Heart left ventricle (tissue), 16 donors: ENCODE measurements at regions not wholly inside any gene's neighbourhood (a gene's known extent, or its start where the extent isn't known, plus 50 kb on each side); places are given as distances from the start of the nearest gene placed in this dataset.

Source experiments
- ATAC-seq, 4 donors: fragments of 200-7000 bp; cut with Tn5 transposase; one replicate each; pipeline ENCODE4 v1.9.1; 2020 to 2022; ENCODE audit warnings: moderate library complexity in 4 of 4, mild to moderate bottlenecking in 3 of 4, moderate number of reproducible peaks in 1 of 4
- DNase-seq, 5 donors: peaks; one replicate each; pipeline ENCODE4 v3.0.0-alpha.2; 2020
- H3K27ac ChIP-seq, 12 donors: fragments of 200-600 bp; sonication (generic) in 4 of 12; one replicate each; pipeline versions ENCODE4 v1.5.0 to v1.8.0; 2016 to 2022; ENCODE audit warnings: mild to moderate bottlenecking in 2 of 12
- H3K27me3 ChIP-seq, 9 donors: fragments of 200-600 bp; sonication (generic) in 2 of 9; one replicate each; pipeline versions ENCODE4 v1.5.1 to v1.8.0; 2016 to 2022; ENCODE audit warnings: mild to moderate bottlenecking in 3 of 9
- H3K36me3 ChIP-seq, 9 donors: fragments of 200-600 bp; sonication (generic) in 2 of 9; one replicate each; pipeline versions ENCODE4 v1.5.0 to v1.8.0; 2018 to 2022; ENCODE audit warnings: mild to moderate bottlenecking in 2 of 9
- H3K4me1 ChIP-seq, 12 donors: fragments of 200-600 bp; sonication (generic) in 4 of 12; one replicate each; pipeline versions ENCODE4 v1.5.0 to v1.8.0; 2016 to 2022; ENCODE audit warnings: mild to moderate bottlenecking in 3 of 12
- H3K4me3 ChIP-seq, 12 donors: fragments of 200-600 bp; sonication (generic) in 4 of 12; one replicate each; pipeline versions ENCODE4 v1.5.0 to v1.8.0; 2017 to 2022; ENCODE audit warnings: mild to moderate bottlenecking in 9 of 12, moderate library complexity in 4 of 12
- H3K9me3 ChIP-seq, 12 donors: fragments of 200-600 bp; sonication (generic) in 4 of 12; one replicate each; pipeline versions ENCODE4 v1.5.0 to v1.8.0; 2016 to 2022; ENCODE audit warnings: mild to moderate bottlenecking in 1 of 12
- POLR2A ChIP-seq, 2 donors: fragments of 450-650 bp; IDR thresholded peaks; one replicate each; pipeline ENCODE4 v1.6.1; 2017; ENCODE audit warnings: antibody characterized with exemption in 2 of 2, mild to moderate bottlenecking in 2 of 2, moderate library complexity in 2 of 2
- WGBS, 4 donors: extraction: QIAGEN DNeasy Blood & Tissue Kit in 2 of 4; methylation state at CpG; one replicate each; pipeline versions ENCODE4 v1.1.5 to v1.1.7; 2013 to 2018; 5-methylcytosine and 5-hydroxymethylcytosine counted together
- intact Hi-C, 10 donors: fragments of 100-400 bp; cut with DNase I; formaldehyde crosslinking; loops; one replicate each; pipeline versions ENCODE4 v1.11.1 to v1.14.2; 2022
- TF ChIP-seq, protein P1 (sequence below), 12 donors: fragments of 200-600 bp; sonication (generic) in 4 of 12; IDR thresholded peaks; one replicate each; pipeline versions ENCODE4 v1.5.0 to v1.8.0; 2018 to 2022; ENCODE audit warnings: antibody characterized with exemption in 12 of 12, mild to moderate bottlenecking in 5 of 12
- donor health status: ischemic (EF 13 %, LVEDD 7.1; RV severe dilation, severe dysfunction).
- donor health status: healthy with polysubstance abuse.
- donor health status: DM: no; HTN: yes; CAD: no.
- donor health status: DM: no; HTN: no; CAD: no.
- donor health status: ischemic (EF 25% LVEDD 6.9; RV normal size, moderate dysfunction).
- donor health status: ischemic (EF 25% LVEDD 5.7; RV mildly dilated, moderate dysfunction).
- donor health status: healthy.
- donor health status: DM: yes; HTN: yes; CAD: no.
- donor health status: ischemic (EF 35%, LVEDD 5.7; RV mildly dilated, moderate dysfunction).
- donor health status: nonischemic (EF 11% LVEDD 7.7; RV severe dilation, severe dysfunction).
- donor health status: DM: yes; HTN: yes; CAD: no.
- donor health status: PGD.
- donor health status: ischemic (EF 29% LVEDD 5.4; RV normal size, mild dysfunction).
- donor health status: nonischemic (EF 23%, LVEDD 6.1; RV moderate dilation, normal function).

- intact Hi-C loops, result loop anchor here in 6 of 10 donors (5.0 to 10.0 kb wide), 4 partner anchors 122 to 904 kb away; no protein-coding TSS in a partner anchor
- Histone ChIP-seq H3K4me3 (no peak overlapping the region), H3K27ac (no peak overlapping the region), H3K4me1 (peaks cover 0 to 12% (median 2%) of the 10 kb centered on the region in 12 donors), H3K9me3 (no peaks in the 10 kb centered on the region), H3K27me3 (no peaks in the 10 kb centered on the region), H3K36me3 (no peaks in the 10 kb centered on the region)
- WGBS, 4 donors, result 90 to 98% (median 94%) methylated on average over 2 of the region's 2 CpGs
- TF ChIP-seq, protein P1, sequence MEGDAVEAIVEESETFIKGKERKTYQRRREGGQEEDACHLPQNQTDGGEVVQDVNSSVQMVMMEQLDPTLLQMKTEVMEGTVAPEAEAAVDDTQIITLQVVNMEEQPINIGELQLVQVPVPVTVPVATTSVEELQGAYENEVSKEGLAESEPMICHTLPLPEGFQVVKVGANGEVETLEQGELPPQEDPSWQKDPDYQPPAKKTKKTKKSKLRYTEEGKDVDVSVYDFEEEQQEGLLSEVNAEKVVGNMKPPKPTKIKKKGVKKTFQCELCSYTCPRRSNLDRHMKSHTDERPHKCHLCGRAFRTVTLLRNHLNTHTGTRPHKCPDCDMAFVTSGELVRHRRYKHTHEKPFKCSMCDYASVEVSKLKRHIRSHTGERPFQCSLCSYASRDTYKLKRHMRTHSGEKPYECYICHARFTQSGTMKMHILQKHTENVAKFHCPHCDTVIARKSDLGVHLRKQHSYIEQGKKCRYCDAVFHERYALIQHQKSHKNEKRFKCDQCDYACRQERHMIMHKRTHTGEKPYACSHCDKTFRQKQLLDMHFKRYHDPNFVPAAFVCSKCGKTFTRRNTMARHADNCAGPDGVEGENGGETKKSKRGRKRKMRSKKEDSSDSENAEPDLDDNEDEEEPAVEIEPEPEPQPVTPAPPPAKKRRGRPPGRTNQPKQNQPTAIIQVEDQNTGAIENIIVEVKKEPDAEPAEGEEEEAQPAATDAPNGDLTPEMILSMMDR (IDR thresholded peaks at IDR 0.05), result no peak
- TF ChIP-seq POLR2A (IDR thresholded peaks at IDR 0.05), result no peak
- ATAC-seq (no peak), DNase-seq (no peak)
These were observed 100.9 kb downstream of the XCL2 start for GRCh38 chr1:168442931-168443330.

- Histone ChIP-seq H3K27me3 (no peaks in the 10 kb centered on the region), H3K27ac (no peak overlapping the region), H3K4me1 (peaks cover 0 to 12% (median 2%) of the 10 kb centered on the region in 12 donors), H3K9me3 (no peaks in the 10 kb centered on the region), H3K4me3 (no peak overlapping the region), H3K36me3 (no peaks in the 10 kb centered on the region)
- WGBS, 4 donors, result 65 to 82% (median 76%) methylated on average over 2 to 3 of the region's 3 CpGs
- intact Hi-C loops, result loop anchor here in 8 of 10 donors (2.0 to 10.0 kb wide), 6 partner anchors 123 to 906 kb away; no protein-coding TSS in a partner anchor
- no peak for DNase-seq
- ATAC-seq, result no peak
- TF ChIP-seq, protein P1 (IDR thresholded peaks at IDR 0.05), result no peak
- TF ChIP-seq POLR2A (IDR thresholded peaks at IDR 0.05), result no peak
These were observed 102.1 kb downstream of the XCL2 start for GRCh38 chr1:168441745-168442144.

DNA sequence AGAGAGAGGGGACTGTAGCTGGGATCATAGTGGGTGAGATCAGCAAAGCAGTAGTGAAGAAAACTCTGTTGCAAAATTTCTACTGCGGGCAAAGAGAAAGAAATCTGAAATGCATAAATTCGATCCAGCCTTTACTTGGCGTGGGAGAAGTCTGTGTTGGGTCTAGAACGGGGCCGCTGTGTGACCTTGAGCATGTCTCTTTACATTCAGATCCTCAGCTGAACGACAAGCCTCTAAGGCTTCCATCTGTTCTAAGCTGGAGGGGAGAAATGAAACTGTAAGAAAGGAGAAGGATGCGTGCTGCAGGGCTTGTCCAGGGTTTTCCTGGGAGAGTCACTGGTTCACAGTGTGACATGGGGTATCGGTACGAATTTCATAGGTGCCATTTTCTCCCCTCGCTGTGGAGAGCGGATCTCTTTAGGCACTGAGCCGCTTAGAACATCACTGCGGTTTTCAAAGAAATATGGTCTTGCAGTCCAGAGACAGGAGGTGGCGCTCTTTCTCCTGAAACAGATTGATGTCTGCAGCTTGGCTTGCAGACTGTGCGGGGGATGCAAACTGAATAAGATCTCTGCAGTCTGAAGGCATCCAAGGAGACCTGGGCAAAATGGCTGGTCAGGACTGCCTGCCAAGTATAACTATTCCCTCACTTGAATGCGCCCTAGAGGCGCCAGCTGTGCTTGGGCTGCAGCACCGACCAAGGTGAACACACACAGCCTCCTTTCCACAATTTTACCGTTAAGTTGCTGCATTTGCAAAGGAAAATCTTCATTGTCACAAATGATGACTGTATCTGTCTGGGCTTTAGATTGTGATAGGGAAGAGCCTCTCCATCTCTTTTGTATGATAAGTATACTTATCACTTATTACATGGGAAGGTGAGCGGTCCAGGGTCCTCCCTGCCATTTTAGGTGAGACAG is 104.1 kb downstream of the XCL2 start:
- intact Hi-C loops, result loop anchor here (2.0 to 10.0 kb wide), 9 partner anchors 95 to 908 kb away; partner anchors contain the start of gene XCL1 (in 1 of the 10)
- Histone ChIP-seq H3K27me3 (no peaks in the 10 kb centered on the region), H3K36me3 (no peaks in the 10 kb centered on the region), H3K4me1 (peaks cover 0 to 12% (median 2%) of the 10 kb centered on the region in 12 donors), H3K27ac (no peak overlapping the region), H3K9me3 (no peaks in the 10 kb centered on the region), H3K4me3 (peak overlapping the region in 9 of 12 donors; percentile 12 to 47 (median 30))
- DNase-seq (peak; percentile 68 to 82 (median 73)), ATAC-seq (peak; percentile 91 to 96 (median 92))
- no peak for TF ChIP-seq POLR2A (IDR thresholded peaks at IDR 0.05)
- TF ChIP-seq, protein P1 (IDR thresholded peaks at IDR 0.05), result peak; percentile 48 to 81 (median 70)
- 30 to 34% (median 32%) methylated on average over 20 of the region's 20 CpGs for WGBS, 4 donors

DNA sequence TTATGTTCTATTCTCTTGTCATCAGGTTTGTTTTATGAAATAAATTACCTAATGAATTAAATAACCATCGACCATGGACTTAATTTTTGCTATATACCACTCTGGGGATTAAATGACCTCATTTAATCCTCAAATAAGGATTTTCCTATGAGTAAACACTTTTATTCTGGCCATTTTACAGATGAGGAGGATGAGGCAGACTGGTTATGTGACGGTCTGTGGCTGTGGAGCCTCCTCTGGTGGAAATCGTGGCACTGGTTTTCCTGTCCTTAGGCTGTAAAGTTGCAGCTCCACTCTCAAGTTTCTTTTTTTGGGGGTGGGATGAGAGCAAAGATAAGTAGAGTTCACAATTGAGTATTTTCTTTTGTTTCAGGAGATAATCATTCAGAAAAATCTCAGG is 105.2 kb downstream of the XCL2 start:
- Histone ChIP-seq H3K27ac (no peak overlapping the region), H3K9me3 (no peaks in the 10 kb centered on the region), H3K36me3 (no peaks in the 10 kb centered on the region), H3K27me3 (no peaks in the 10 kb centered on the region), H3K4me3 (no peak overlapping the region), H3K4me1 (peaks cover 0 to 12% (median 2%) of the 10 kb centered on the region in 12 donors)
- ATAC-seq (no peak), DNase-seq (no peak)
- intact Hi-C loops, result loop anchor here in 6 of 10 donors (5.0 to 10.0 kb wide), 6 partner anchors 94 to 909 kb away; partner anchors contain the start of gene XCL1 (in 1 of the 6)
- TF ChIP-seq POLR2A (IDR thresholded peaks at IDR 0.05), result no peak
- TF ChIP-seq, protein P1 (IDR thresholded peaks at IDR 0.05), result no peak
- WGBS, 4 donors, result 56 to 91% (median 76%) methylated on average over 3 of the region's 3 CpGs
